Activated CD8-positive, alpha-beta memory T cell treated with anti-CD3 and anti-CD28 coated beads for 36 hours (primary cell): ENCODE measurements at regions not wholly inside any gene's neighbourhood (a gene's known extent, or its start where the extent isn't known, plus 50 kb on each side); places are given as distances from the start of the nearest gene placed in this dataset.

Source experiments
- CTCF ChIA-PET: fragments of 350-600 bp; sonication (Branson Sonifier 250); formaldehyde crosslinking; loops from one replicate; lab custom pipeline; 2021; ENCODE audit warnings: antibody characterized with exemption; lab: Charles Lee
- POLR2A ChIA-PET: fragments of 350-600 bp; sonication (Branson Sonifier 250); formaldehyde crosslinking; loops from one replicate; lab custom pipeline; 2021; ENCODE audit warnings: antibody characterized with exemption; lab: Charles Lee

DNA sequence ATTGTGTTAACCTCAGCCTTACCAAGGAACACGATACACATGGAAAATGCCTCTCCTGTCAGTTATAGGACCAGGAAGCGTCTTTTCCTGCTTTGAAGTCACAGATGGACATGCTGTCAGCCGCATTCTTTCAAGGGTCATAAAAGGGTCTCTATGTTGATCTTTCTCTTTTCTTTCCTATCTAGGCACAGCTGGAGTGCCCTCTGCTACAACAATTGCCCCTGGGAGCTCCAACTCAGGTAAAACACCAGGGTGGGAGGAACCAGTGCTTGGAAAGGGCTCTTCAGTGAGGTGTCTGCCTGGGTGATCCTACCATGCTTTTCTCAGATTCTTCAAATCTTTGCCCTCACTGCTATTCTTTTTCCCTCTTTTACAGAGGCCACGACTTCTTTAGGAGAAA lies 157.4 kb upstream of the CNTN1 start:
- ChIA-PET POLR2A (no interaction called here), CTCF (interaction anchor here (0.6 kb wide), 1 partner anchor 299 kb away, joined by 4 read pairs; no protein-coding TSS in a partner anchor)

DNA sequence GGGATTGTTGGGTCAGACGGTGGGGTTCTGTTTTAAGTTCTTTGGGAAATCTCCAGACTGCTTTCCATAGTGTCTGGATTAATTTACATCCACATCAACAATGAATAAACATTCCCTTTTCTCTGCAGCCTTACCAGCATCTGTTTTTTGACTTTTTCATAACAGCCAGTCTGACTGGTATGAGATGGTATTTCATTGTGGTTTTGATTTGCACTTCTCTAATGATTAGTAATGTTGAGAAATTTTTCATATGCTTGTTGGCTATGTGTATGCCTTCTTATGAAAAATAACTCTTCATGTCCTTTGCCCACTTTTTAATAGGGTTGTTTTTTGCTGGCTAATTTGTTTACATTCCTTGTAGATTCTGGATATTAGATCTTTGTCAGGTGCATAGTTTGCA lies 140.8 kb upstream of the CNTN1 start:
- POLR2A ChIA-PET: no interaction called here
- CTCF ChIA-PET: no interaction called here

- CTCF ChIA-PET: no interaction called here
Measured at GRCh38 chr12:40552868-40553267, 139.4 kb upstream of the CNTN1 start.

GRCh38 chr12:40557980-40558379 lies 134.3 kb upstream of the CNTN1 start:
- ChIA-PET CTCF (no interaction called here), POLR2A (no interaction called here)

More at GRCh38 chr12:40552868-40553267, 139.4 kb upstream of the CNTN1 start:
- POLR2A ChIA-PET: no interaction called here

GRCh38 chr12:40559865-40560264 lies 132.4 kb upstream of the CNTN1 start:
- POLR2A ChIA-PET: no interaction called here

DNA sequence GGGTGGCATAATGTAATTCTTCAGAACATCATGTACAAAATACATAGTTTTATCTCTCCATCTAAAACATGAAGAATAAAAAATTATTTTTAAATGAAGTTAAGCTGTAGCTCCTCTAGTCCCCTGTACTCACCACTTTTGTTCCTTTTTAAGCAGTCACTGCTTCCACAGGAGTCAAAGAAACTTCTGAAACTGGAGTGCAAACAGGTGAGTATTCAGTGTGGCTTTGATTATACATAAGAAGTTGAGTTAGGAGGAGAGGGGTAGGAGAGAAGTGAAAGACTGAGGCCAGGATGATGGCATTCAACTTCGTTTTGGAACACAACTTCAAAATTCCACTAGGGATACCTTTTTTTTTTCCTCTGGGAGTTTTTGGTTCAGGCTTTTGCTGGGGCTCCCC lies 131.4 kb upstream of the CNTN1 start:
- ChIA-PET CTCF (no interaction called here), POLR2A (no interaction called here)

More at GRCh38 chr12:40559865-40560264, 132.4 kb upstream of the CNTN1 start:
- CTCF ChIA-PET: no interaction called here

GRCh38 chr12:40561395-40561966 lies 130.8 kb upstream of the CNTN1 start:
- POLR2A ChIA-PET: no interaction called here
- CTCF ChIA-PET: no interaction called here

DNA sequence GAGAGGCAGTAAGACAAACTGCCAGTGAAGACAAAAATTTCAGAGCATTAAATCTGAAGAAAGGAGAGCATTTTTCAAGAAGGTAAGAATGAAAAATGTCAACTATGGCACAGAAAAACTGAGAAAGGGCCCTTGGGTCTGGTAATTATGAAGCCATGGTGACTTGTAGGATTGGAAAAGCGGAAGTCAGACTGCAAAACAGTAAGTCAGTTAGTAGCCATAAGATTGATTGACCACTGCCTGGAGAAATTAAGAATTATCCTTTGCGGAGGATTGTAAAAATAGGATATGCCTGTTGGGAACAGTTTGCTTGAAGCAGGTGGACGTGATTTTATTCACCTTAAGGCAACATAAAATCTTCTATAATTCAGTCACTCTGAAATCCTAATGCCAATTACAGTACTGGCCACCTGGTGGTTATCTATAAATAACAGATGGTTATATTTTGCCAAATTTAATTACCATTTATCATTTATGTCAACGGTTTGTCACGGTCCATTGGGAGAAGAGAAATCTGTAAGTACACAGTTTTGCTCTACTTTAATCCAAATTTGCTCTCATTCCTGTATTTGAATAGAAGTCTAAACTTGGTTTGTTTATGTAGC lies 127.1 kb upstream of the CNTN1 start:
- CTCF ChIA-PET: no interaction called here
- POLR2A ChIA-PET: no interaction called here

DNA sequence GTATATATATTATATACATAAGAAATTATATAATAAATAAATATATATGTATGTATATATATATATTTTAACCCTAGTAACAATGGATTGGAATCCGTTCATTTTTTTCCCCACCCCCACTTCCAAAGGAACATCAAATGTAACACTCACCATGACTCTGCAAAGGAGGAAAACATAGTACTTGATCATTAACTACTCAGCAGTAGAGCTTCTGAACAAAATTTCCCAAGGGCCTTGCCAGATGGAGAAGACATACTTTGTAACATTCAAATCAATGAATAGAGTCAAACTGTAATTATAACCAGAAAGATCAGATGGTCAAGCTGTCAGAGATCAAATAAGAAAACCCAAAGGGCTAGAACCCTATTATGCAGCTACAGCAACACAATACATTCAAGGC lies 126.0 kb upstream of the CNTN1 start:
- ChIA-PET POLR2A (no interaction called here), CTCF (no interaction called here)

DNA sequence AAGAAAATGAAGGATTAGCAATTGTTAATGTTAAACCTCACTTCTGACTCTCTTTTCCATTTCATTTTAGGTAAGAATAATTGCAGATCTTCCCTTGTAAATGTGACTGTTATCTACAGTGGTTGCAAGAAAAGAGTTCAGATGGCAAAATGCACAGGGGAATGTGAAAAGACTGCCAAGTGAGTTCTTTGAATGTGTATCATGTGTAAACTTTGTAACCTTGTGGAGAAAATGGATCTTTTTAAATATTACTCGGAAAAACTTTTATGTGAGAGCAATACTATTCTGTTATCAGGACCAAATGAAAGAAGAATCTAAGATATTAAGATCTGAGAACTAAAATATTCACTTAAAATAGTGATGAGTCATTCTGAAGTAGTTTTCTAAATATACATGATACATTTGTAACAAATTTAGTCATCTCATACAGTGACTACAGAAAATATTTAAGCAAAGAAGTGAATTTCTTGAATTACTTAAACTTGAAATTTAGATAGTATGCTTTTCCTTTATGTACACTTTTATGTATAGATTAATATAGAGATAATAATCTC lies 122.5 kb upstream of the CNTN1 start:
- POLR2A ChIA-PET: no interaction called here
- CTCF ChIA-PET: no interaction called here

DNA sequence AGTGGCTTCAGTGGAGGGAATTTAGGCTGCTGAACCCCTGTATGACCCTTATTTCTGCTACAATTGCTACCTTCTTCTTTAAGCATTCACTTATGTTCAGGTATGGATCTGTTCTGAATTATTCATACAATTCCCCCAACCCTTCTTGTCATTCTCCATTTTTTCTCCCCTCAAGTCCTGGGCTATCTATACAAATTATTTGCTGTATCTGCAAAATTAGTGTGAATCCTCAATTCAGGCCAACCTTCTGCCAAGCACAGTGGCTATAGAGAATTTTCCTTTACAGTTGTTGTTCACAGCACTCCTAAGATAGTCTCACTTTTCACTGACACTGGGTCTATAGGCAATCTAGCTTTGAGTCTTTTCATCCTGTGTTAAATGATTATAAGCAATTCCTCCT lies 119.2 kb upstream of the CNTN1 start:
- ChIA-PET CTCF (no interaction called here), POLR2A (no interaction called here)

GRCh38 chr12:40575987-40576386 lies 116.3 kb upstream of the CNTN1 start:
- CTCF ChIA-PET: no interaction called here
- POLR2A ChIA-PET: no interaction called here

DNA sequence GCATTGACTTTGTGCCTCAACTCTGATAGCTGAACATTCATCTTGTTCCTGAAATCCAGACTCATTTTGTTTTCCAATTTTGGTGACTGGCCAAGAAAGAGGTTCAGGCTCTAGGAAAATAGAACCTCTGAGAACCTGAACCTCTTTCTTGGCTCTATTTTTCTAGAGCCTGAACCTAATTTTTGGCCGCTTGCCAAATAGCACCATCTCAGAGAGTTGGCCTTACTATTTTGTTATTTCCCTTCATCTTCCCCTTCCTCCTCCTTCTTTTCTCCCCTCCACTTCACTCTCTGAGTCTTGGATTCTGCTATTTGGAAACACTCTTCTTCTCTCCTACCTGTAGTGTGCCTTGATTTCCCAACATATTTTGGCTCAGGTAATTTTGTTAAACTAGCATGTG lies 114.4 kb upstream of the CNTN1 start:
- ChIA-PET CTCF (no interaction called here), POLR2A (no interaction called here)

DNA sequence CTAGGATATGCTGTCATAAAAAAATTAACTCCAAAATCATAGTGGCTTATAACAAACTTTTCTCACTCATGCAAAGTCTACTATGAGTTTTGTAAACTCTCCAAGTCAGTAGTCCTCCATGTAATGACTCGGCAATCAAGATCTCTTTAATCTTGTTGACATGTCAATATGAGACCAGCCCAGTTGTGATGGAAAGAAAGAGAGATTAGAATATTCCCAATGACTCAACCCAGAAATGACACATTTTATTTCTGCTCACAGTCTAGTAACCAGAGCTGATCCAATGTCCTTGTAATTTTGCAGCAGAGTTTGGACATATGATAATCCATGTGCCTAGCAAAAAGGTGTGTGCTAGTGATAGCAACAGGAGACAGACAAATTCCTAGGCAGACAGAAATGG lies 112.6 kb upstream of the CNTN1 start:
- ChIA-PET CTCF (no interaction called here), POLR2A (no interaction called here)

DNA sequence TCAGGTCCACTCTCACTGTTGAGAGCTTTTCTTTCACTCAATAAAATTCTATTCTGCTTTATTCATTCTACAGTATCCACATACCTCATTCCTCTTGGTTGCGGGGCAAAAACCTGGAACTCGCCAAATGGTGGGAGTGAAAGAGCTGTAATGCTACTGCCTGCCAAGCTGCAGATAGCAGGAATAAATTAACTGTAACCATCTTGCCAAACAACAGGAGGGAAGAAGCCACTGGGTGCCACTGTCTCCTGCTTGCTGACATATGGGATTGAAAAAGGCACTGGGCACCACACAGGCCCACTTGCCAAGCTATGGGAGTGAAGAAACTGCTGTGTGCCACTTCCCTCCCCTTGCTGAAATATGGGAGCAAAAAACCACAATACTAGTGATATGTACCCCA lies 111.9 kb upstream of the CNTN1 start:
- ChIA-PET CTCF (no interaction called here), POLR2A (no interaction called here)

DNA sequence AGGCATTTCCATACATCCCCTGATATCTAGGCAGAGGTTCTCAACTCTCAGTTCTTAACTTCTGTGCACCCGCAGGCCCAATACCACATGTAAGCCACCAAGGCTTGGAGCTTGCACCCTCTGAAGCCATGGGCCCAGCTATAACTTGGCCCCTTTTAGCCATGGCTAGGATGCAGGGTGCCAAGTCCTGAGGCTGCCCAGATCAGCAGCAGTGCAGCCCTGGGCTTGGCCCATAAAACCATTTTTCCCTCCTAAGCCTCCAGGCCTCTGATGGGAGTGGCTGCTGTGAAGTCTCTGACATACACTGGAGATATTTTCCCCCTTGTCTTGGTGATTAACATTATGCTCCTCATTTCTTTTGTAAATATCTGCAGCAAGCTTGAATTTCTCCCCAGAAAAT lies 110.3 kb upstream of the CNTN1 start:
- ChIA-PET CTCF (no interaction called here), POLR2A (no interaction called here)

- ChIA-PET CTCF (no interaction called here), POLR2A (no interaction called here)
Measured at GRCh38 chr12:40583743-40584142, 108.5 kb upstream of the CNTN1 start.

DNA sequence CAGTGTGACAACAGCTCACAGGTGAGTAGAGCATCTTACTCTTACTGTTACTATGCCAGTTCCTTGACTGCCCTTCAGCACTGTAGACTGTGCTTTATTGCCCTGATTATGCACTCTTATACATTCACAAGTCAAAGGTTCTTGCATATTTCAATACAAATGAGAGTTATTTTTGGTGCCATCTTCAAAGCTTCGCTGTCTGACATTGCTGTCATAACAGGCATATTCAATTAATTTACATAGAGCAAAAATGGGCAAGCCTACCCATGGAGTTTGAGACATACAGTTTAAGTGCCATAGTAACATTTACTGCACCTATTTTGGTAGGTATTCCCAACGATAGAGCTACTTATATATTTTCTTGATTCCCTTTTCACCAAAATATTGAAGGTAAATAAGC lies 107.5 kb upstream of the CNTN1 start:
- ChIA-PET CTCF (no interaction called here), POLR2A (no interaction called here)

GRCh38 chr12:40586823-40587222 lies 105.4 kb upstream of the CNTN1 start:
- ChIA-PET CTCF (no interaction called here), POLR2A (no interaction called here)

DNA sequence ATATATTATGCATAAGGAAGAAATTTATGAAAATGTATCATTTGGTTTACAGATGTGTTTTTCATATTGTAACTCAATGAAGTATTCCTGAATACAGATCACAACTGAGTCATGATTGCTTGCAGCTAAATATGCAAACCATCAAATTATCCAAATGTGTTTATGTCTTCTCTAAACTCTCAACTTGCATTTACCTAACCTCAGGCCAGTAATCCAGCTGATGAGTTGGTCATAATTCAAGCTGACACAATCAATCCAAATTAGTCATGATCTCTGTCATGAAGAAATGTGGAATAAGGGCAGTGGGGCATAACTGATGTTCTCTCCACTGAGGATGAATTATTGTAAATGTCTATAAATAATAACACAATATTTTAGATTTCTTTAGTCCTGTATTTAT lies 104.8 kb upstream of the CNTN1 start:
- ChIA-PET POLR2A (no interaction called here), CTCF (no interaction called here)

DNA sequence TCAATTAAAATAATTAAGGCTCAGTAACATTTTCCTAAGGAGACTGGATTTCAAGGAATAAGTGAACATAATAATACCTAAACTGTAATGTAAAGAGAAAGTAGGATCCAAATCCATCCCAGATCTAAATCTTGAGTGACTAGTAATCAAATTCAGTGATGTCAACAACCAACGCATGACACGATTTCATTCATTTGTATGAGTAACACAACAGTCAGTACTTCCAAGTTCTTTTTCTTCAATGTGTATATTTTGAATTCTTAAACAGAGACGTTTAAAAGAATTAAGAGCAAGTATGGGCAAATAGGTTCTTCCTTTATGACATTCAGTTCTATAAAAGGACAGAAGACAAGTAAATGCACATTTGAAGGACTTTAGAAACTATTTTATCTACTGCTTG lies 104.3 kb upstream of the CNTN1 start:
- CTCF ChIA-PET: no interaction called here
- POLR2A ChIA-PET: no interaction called here

DNA sequence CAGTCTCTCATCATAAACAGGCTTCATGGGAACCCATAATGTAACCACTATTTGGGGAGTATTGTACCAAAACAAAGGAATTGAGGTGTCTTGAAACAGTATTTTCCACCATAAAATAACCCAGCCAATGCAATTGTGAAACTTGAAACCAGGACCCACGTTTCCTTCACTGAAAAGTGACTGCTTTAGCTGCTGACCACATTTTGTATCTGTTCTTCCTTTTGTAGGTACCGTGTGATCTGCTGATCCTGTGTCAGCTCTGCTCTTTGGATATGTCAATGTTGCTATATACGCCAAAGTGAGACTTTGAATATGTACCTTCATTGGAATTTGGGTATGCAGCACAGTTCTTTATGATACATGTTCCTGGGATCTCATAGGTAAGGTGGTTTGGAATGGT lies 95.1 kb upstream of the CNTN1 start:
- ChIA-PET POLR2A (no interaction called here), CTCF (no interaction called here)
